GM12891 (cell line): ENCODE measurements at regions not wholly inside any gene's neighbourhood (a gene's known extent, or its start where the extent isn't known, plus 50 kb on each side); places are given as distances from the start of the nearest gene placed in this dataset.
"Not testable (repeated sequence)": the region's sequence is repeated elsewhere in the genome, so short reads cannot be mapped to it uniquely, and the experiment has no call there.

Source experiments
- PAX5 ChIP-seq: IDR thresholded peaks from 2 replicates; pipeline ENCODE4 v1.6.1; 2011; ENCODE audit warnings: low read length, moderate library complexity, mild to moderate bottlenecking; ENCODE audit not compliant: insufficient read depth, severe bottlenecking
- POLR2A ChIP-seq: IDR thresholded peaks from 2 replicates; pipeline ENCODE4 v1.6.1; 2011; ENCODE audit warnings: low read depth, low read length, control low read depth
- POLR2AphosphoS5 ChIP-seq: IDR thresholded peaks from 2 replicates; pipeline ENCODE4 v1.6.1; 2011; ENCODE audit warnings: low read depth, low read length, control low read depth
- POU2F2 ChIP-seq: IDR thresholded peaks from 2 replicates; pipeline ENCODE4 v1.6.1; 2011; ENCODE audit warnings: low read depth, mild to moderate bottlenecking, control low read depth, low read length, moderate library complexity
- SPI1 ChIP-seq: IDR thresholded peaks from 2 replicates; pipeline ENCODE4 v1.6.1; 2011; ENCODE audit warnings: low read depth, low read length, control low read depth
- TAF1 ChIP-seq: IDR thresholded peaks from 2 replicates; pipeline ENCODE4 v1.6.1; 2011; ENCODE audit warnings: low read depth, low read length, control low read depth

- TF ChIP-seq POLR2A, SPI1, POLR2AphosphoS5, PAX5, TAF1, POU2F2: not testable (repeated sequence)
Measured at GRCh38 chr14:27640688-27641087, 1042.9 kb upstream of the NOVA1 start.
